ENCODE measurements at regions not wholly inside any gene's neighbourhood (a gene's known extent, or its start where the extent isn't known, plus 50 kb on each side); places are given as distances from the start of the nearest gene placed in this dataset.

- Histone ChIP-seq H4K5ac (ENCODE audit: insufficient read length, low read depth, low read length) (no peak overlapping the region), H2BK15ac (ENCODE audit: low read depth, low read length) (no peak overlapping the region), H3T11ph (ENCODE audit: low read length) (no peak overlapping the region), H4K91ac (ENCODE audit: insufficient read length, low read depth, low read length) (no peak overlapping the region), H2AFZ (ENCODE audit: low read length) (no peak overlapping the region), H3K14ac (ENCODE audit: insufficient read depth, low read length) (no peak overlapping the region), H3K27me3 (ENCODE audit: insufficient read depth, low read length) (no peaks in the 10 kb centered on the region), H3K56ac (ENCODE audit: insufficient read length, low read depth, low read length) (no peak overlapping the region), H4K8ac (replicated peaks; ENCODE audit: insufficient read length, low read depth, low read length) (no peak overlapping the region), H4K20me1 (ENCODE audit: control insufficient read depth, insufficient read depth, insufficient read length) (no peaks in the 10 kb centered on the region), H3K9ac (ENCODE audit: extremely low read depth, insufficient read length, low read length) (no peak overlapping the region), H2BK20ac (ENCODE audit: low read depth, low read length, poor library complexity, severe bottlenecking) (no peak overlapping the region), H2AK5ac (ENCODE audit: insufficient read length, low read length) (no peak overlapping the region), H3K23me2 (ENCODE audit: insufficient read length, low read depth, low read length, poor library complexity, severe bottlenecking) (no peaks in the 10 kb centered on the region), H3K27ac (ENCODE audit: insufficient read length, low read depth, low read length) (no peak overlapping the region), H3K79me2 (ENCODE audit: insufficient read depth, low read length) (no peaks in the 10 kb centered on the region), H3K4me1 (ENCODE audit: insufficient read depth, low read length) (no peaks in the 10 kb centered on the region; the same call in 1 of the 2 replicates), H3K79me1 (ENCODE audit: insufficient read depth, low read depth, low read length, poor library complexity, severe bottlenecking) (no peaks in the 10 kb centered on the region), H3K4ac (ENCODE audit: low read depth, low read length) (no peak overlapping the region), H3K23ac (ENCODE audit: insufficient read length, low read depth, low read length) (no peak overlapping the region), H2BK5ac (ENCODE audit: insufficient read length, low read length) (no peak overlapping the region), H3K4me2 (ENCODE audit: insufficient read depth, insufficient read length, low read length) (no peak overlapping the region), H2BK12ac (ENCODE audit: insufficient read length, low read depth, low read length) (no peak overlapping the region), H3K18ac (ENCODE audit: insufficient read length, low read depth, low read length) (no peak overlapping the region), H3K9me3 (ENCODE audit: control insufficient read depth, low read depth, low read length) (no peaks in the 10 kb centered on the region), H2BK120ac (ENCODE audit: low read depth, low read length, poor library complexity, severe bottlenecking) (no peak overlapping the region)
- Mint-ChIP-seq H3K9me3 (no peaks in the 10 kb centered on the region), H3K36me3 (ENCODE audit: insufficient read depth in 1 of 3, low read depth in 3 of 3) (no peaks in the 10 kb centered on the region), H3K27ac (no peak overlapping the region), H3K27me3 (ENCODE audit: low read depth) (no peaks in the 10 kb centered on the region), H3K4me3 (no peak overlapping the region), H3K4me1 (peaks cover 17 to 21% of the 10 kb centered on the region in 2 experiments)
- TF ChIP-seq CTCF (conservative IDR thresholded peaks at IDR 0.05): no peak
- DNase-seq: no peak
- WGBS (ENCODE audit: extremely low coverage, insufficient read length, low lambda C conversion rate): no CpG with 5 or more reads among the region's 5 CpGs
These were observed 54.5 kb upstream of the TIAM1 start for GRCh38 chr21:31398574-31398973.
